ENCODE measurements at regions not wholly inside any gene's neighbourhood (a gene's known extent, or its start where the extent isn't known, plus 50 kb on each side); places are given as distances from the start of the nearest gene placed in this dataset.

GRCh38 chrX:115941388-115941787, 229.2 kb upstream of the AGTR2 start:
- no peak overlapping the region for H3K27ac ChIP-seq (ENCODE audit: control insufficient read depth, insufficient read depth, low read length)

DNA sequence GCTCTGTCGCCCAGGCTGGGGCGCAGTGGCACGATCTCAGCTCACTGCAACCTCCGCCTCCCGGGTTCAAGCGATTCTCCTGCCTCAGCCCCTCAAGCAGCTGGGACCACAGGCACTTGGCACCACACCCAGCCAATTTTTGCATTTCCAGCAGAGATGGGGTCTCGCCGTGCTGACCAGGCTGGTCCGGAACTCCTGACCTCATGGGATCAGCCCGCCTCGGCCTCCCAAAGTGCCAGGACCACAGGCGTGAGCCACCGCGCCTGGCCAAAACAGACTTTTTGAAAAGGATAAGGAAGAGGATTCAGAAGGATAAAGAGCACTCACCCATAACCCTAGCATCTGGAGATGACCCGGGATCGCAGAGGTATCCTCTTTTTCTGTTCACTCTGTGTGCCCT, 224.5 kb upstream of the AGTR2 start:
- H3K27ac ChIP-seq (ENCODE audit: control insufficient read depth, insufficient read depth, low read length): no peak overlapping the region
- no peak for FAIRE-seq
- no peak for TF ChIP-seq EZH2 (IDR thresholded peaks at IDR 0.05; ENCODE audit: low read length)
- TF ChIP-seq, protein P1, sequence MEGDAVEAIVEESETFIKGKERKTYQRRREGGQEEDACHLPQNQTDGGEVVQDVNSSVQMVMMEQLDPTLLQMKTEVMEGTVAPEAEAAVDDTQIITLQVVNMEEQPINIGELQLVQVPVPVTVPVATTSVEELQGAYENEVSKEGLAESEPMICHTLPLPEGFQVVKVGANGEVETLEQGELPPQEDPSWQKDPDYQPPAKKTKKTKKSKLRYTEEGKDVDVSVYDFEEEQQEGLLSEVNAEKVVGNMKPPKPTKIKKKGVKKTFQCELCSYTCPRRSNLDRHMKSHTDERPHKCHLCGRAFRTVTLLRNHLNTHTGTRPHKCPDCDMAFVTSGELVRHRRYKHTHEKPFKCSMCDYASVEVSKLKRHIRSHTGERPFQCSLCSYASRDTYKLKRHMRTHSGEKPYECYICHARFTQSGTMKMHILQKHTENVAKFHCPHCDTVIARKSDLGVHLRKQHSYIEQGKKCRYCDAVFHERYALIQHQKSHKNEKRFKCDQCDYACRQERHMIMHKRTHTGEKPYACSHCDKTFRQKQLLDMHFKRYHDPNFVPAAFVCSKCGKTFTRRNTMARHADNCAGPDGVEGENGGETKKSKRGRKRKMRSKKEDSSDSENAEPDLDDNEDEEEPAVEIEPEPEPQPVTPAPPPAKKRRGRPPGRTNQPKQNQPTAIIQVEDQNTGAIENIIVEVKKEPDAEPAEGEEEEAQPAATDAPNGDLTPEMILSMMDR (optimal IDR thresholded peaks at IDR 0.05 in 1 of 3, IDR thresholded peaks at IDR 0.05 in 1 of 3, conservative IDR thresholded peaks at IDR 0.05 in 1 of 3; ENCODE audit: extremely low read depth in 1 of 3, insufficient read depth in 2 of 3, low read length in 3 of 3): no peak
- no peak overlapping the region for H3K9ac ChIP-seq (ENCODE audit: control insufficient read depth, extremely low read depth, insufficient read depth, low read length)
- no peaks in the 10 kb centered on the region for H3K79me2 ChIP-seq (ENCODE audit: control insufficient read depth, insufficient read depth, low read length)
- H3K36me3 ChIP-seq (ENCODE audit: control insufficient read depth in 2 of 2, extremely low read depth in 1 of 2, insufficient read depth in 2 of 2, low read length in 2 of 2): no peaks in the 10 kb centered on the region
- peaks cover 3% of the 10 kb centered on the region for H3K9me1 ChIP-seq (ENCODE audit: control insufficient read depth, extremely low read depth, insufficient read depth, low read length)
- H3K4me3 ChIP-seq (ENCODE audit: control insufficient read depth in 2 of 3, extremely low read depth in 1 of 3, insufficient read depth in 2 of 3, low read depth in 1 of 3, low read length in 3 of 3): no peak overlapping the region
- no peaks in the 10 kb centered on the region for H3K9me3 ChIP-seq (ENCODE audit: control insufficient read depth, low read depth, low read length)
- H3K4me2 ChIP-seq (ENCODE audit: control insufficient read depth, extremely low read depth, insufficient read depth, low read depth, low read length): no peak overlapping the region
- H3K27me3 ChIP-seq (ENCODE audit: control insufficient read depth, extremely low read depth, insufficient read depth, low read length): peaks cover 17% of the 10 kb centered on the region
- DNase-seq (ENCODE audit: low read depth, low spot score): no peak
- H2AFZ ChIP-seq (ENCODE audit: control insufficient read depth, low read length): no peak overlapping the region
- H3K4me1 ChIP-seq (ENCODE audit: control insufficient read depth, extremely low read depth, insufficient read depth, low read length): no peaks in the 10 kb centered on the region
- no peaks in the 10 kb centered on the region for H4K20me1 ChIP-seq (ENCODE audit: control insufficient read depth, extremely low read depth, insufficient read depth, low read length)
- dilution Hi-C loops (cut with MboI; ENCODE audit: extremely low pct_ligation_motif_present, low sequenced_read_pairs): no loop called here

More at GRCh38 chrX:115941388-115941787, 229.2 kb upstream of the AGTR2 start:
- Histone ChIP-seq H3K9ac (ENCODE audit: control insufficient read depth, extremely low read depth, insufficient read depth, low read length) (no peak overlapping the region), H2AFZ (ENCODE audit: control insufficient read depth, low read length) (no peak overlapping the region), H3K79me2 (ENCODE audit: control insufficient read depth, insufficient read depth, low read length) (no peaks in the 10 kb centered on the region), H3K27me3 (ENCODE audit: control insufficient read depth, extremely low read depth, insufficient read depth, low read length) (peaks cover 8% of the 10 kb centered on the region), H3K4me2 (ENCODE audit: control insufficient read depth, extremely low read depth, insufficient read depth, low read depth, low read length) (no peak overlapping the region), H3K4me3 (ENCODE audit: control insufficient read depth in 2 of 3, extremely low read depth in 1 of 3, insufficient read depth in 2 of 3, low read depth in 1 of 3, low read length in 3 of 3) (no peak overlapping the region), H3K4me1 (ENCODE audit: control insufficient read depth, extremely low read depth, insufficient read depth, low read length) (no peaks in the 10 kb centered on the region), H3K36me3 (ENCODE audit: control insufficient read depth in 2 of 2, extremely low read depth in 1 of 2, insufficient read depth in 2 of 2, low read length in 2 of 2) (no peaks in the 10 kb centered on the region), H4K20me1 (ENCODE audit: control insufficient read depth, extremely low read depth, insufficient read depth, low read length) (no peaks in the 10 kb centered on the region), H3K9me1 (ENCODE audit: control insufficient read depth, extremely low read depth, insufficient read depth, low read length) (peaks cover 3% of the 10 kb centered on the region), H3K9me3 (ENCODE audit: control insufficient read depth, low read depth, low read length) (no peaks in the 10 kb centered on the region)
- FAIRE-seq (no peak), DNase-seq (ENCODE audit: low read depth, low spot score) (no peak)
- TF ChIP-seq EZH2 (IDR thresholded peaks at IDR 0.05; ENCODE audit: low read length): no peak
- TF ChIP-seq, protein P1 (optimal IDR thresholded peaks at IDR 0.05 in 1 of 3, IDR thresholded peaks at IDR 0.05 in 1 of 3, conservative IDR thresholded peaks at IDR 0.05 in 1 of 3; ENCODE audit: extremely low read depth in 1 of 3, insufficient read depth in 2 of 3, low read length in 3 of 3): no peak
- dilution Hi-C loops (cut with MboI; ENCODE audit: extremely low pct_ligation_motif_present, low sequenced_read_pairs): no loop called here
